Thoracic aorta (tissue), 2 donors: ENCODE measurements at regions not wholly inside any gene's neighbourhood (a gene's known extent, or its start where the extent isn't known, plus 50 kb on each side); places are given as distances from the start of the nearest gene placed in this dataset.

Source experiments
- ATAC-seq: fragments of 150-250 bp; one replicate; pipeline ENCODE4 v1.8.0; 2017; ENCODE audit warnings: low read depth; ENCODE audit not compliant: insufficient number of reproducible peaks, low FRiP score
- DNase-seq: peaks from one replicate; pipeline ENCODE4 v3.0.0-alpha.2; 2020; ENCODE audit warnings: low spot score
- H3K27ac ChIP-seq, 2 donors: fragments of 200-600 bp; sonication (generic); 1 replicate in 1 of 2; 2 replicates in 1 of 2; pipeline ENCODE4 v1.5.1; 2016; ENCODE audit warnings: mild to moderate bottlenecking in 2 of 2, moderate library complexity in 2 of 2
- H3K27me3 ChIP-seq: fragments of 200-600 bp; sonication (generic); replicated peaks from 2 replicates; pipeline ENCODE4 v1.6.0; 2016; ENCODE audit warnings: mild to moderate bottlenecking; ENCODE audit not compliant: insufficient read depth
- H3K36me3 ChIP-seq: fragments of 200-600 bp; sonication (generic); one replicate; pipeline ENCODE4 v1.5.1; 2016
- H3K4me1 ChIP-seq, 2 donors: fragments of 200-600 bp; sonication (generic); 1 replicate in 1 of 2; 2 replicates in 1 of 2; pipeline versions ENCODE4 v1.5.1 to v1.6.0; 2016; ENCODE audit warnings: low read depth in 2 of 2, mild to moderate bottlenecking in 1 of 2; ENCODE audit not compliant: control insufficient read depth in 1 of 2
- H3K4me3 ChIP-seq: fragments of 200-600 bp; sonication (generic); 2 replicates; pipeline ENCODE4 v1.5.1; 2016; ENCODE audit warnings: mild to moderate bottlenecking
- H3K9me3 ChIP-seq: fragments of 200-600 bp; sonication (generic); 2 replicates; pipeline ENCODE4 v1.5.1; 2016
- CTCF ChIP-seq: fragments of 200-600 bp; sonication (generic); IDR thresholded peaks from one replicate; pipeline ENCODE4 v1.5.1; 2019; ENCODE audit warnings: antibody characterized with exemption

GRCh38 chr15:62272290-62272689, 107.2 kb upstream of the C2CD4B start:
- Histone ChIP-seq H3K4me3 (no peak overlapping the region), H3K36me3 (no peaks in the 10 kb centered on the region), H3K27me3 (no peaks in the 10 kb centered on the region), H3K27ac (no peak overlapping the region), H3K9me3 (peaks cover 37% of the 10 kb centered on the region), H3K4me1 (no peaks in the 10 kb centered on the region)
- no peak for TF ChIP-seq CTCF
- DNase-seq, result no peak
- no peak for ATAC-seq

- Histone ChIP-seq H3K27ac (no peak overlapping the region), H3K27me3 (no peaks in the 10 kb centered on the region), H3K4me3 (no peak overlapping the region), H3K9me3 (peaks cover 3% of the 10 kb centered on the region), H3K4me1 (no peaks in the 10 kb centered on the region), H3K36me3 (no peaks in the 10 kb centered on the region)
- no peak for TF ChIP-seq CTCF
- no peak for DNase-seq
- no peak for ATAC-seq
Observed at GRCh38 chr15:62275831-62276230, 110.7 kb upstream of the C2CD4B start.

GRCh38 chr15:62277816-62278394, 112.8 kb upstream of the C2CD4B start:
- Histone ChIP-seq H3K27ac (no peak overlapping the region), H3K27me3 (no peaks in the 10 kb centered on the region), H3K4me3 (no peak overlapping the region), H3K9me3 (no peaks in the 10 kb centered on the region), H3K4me1 (no peaks in the 10 kb centered on the region), H3K36me3 (no peaks in the 10 kb centered on the region)
- ATAC-seq (no peak), DNase-seq (no peak)
- TF ChIP-seq CTCF, result no peak

- H3K4me1 ChIP-seq, result no peaks in the 10 kb centered on the region
- no peak overlapping the region for H3K4me3 ChIP-seq
- no peak for TF ChIP-seq CTCF
- no peaks in the 10 kb centered on the region for H3K27me3 ChIP-seq
- no peak for DNase-seq
- H3K9me3 ChIP-seq, result no peaks in the 10 kb centered on the region
- no peak overlapping the region for H3K27ac ChIP-seq
- H3K36me3 ChIP-seq, result no peaks in the 10 kb centered on the region
- no peak for ATAC-seq
Observed at GRCh38 chr15:62278534-62278933, 113.4 kb upstream of the C2CD4B start.

GRCh38 chr15:62279041-62279440, 114.0 kb upstream of the C2CD4B start:
- no peak for TF ChIP-seq CTCF
- Histone ChIP-seq H3K4me1 (no peaks in the 10 kb centered on the region), H3K9me3 (no peaks in the 10 kb centered on the region), H3K36me3 (no peaks in the 10 kb centered on the region), H3K27me3 (no peaks in the 10 kb centered on the region), H3K4me3 (no peak overlapping the region), H3K27ac (no peak overlapping the region)
- DNase-seq, result no peak
- no peak for ATAC-seq
